ENCODE measurements at regions not wholly inside any gene's neighbourhood (a gene's known extent, or its start where the extent isn't known, plus 50 kb on each side); places are given as distances from the start of the nearest gene placed in this dataset.
"Not testable (repeated sequence)": the region's sequence is repeated elsewhere in the genome, so short reads cannot be mapped to it uniquely, and the experiment has no call there.

- intact Hi-C loops (cut with DNase I), result no loop called here
- peak; percentile 20 for DNase-seq (ENCODE audit: low spot score)
Observed at GRCh38 chr12:34298971-34299801, 276.9 kb downstream of the ALG10 start.

GRCh38 chr12:34299802-34300193 lies 277.5 kb downstream of the ALG10 start:
- intact Hi-C loops (cut with DNase I), result no loop called here
- peak; percentile 43 for DNase-seq (ENCODE audit: low spot score)

GRCh38 chr12:34300376-34301250 lies 278.3 kb downstream of the ALG10 start:
- intact Hi-C loops (cut with DNase I), result no loop called here
- DNase-seq (ENCODE audit: low spot score), result peak; percentile 62

- DNase-seq (ENCODE audit: low spot score), result peak; percentile 58
- intact Hi-C loops (cut with DNase I), result no loop called here
Observed at GRCh38 chr12:34301251-34302130, 279.2 kb downstream of the ALG10 start.

GRCh38 chr12:34302131-34302885 lies 280.0 kb downstream of the ALG10 start:
- intact Hi-C loops (cut with DNase I), result no loop called here
- peak; percentile 33 for DNase-seq (ENCODE audit: low spot score)

- intact Hi-C loops (cut with DNase I), result no loop called here
- peak; percentile 66 for DNase-seq (ENCODE audit: low spot score)
Observed at GRCh38 chr12:34303091-34303870, 281.0 kb downstream of the ALG10 start.

GRCh38 chr12:34304001-34304400 lies 281.7 kb downstream of the ALG10 start:
- intact Hi-C loops (cut with DNase I), result no loop called here

GRCh38 chr12:34304546-34304945 lies 282.2 kb downstream of the ALG10 start:
- no peak for DNase-seq (ENCODE audit: low spot score)
- intact Hi-C loops (cut with DNase I), result no loop called here

More at GRCh38 chr12:34304001-34304400, 281.7 kb downstream of the ALG10 start:
- no peak for DNase-seq (ENCODE audit: low spot score)

GRCh38 chr12:34305176-34305575 lies 282.9 kb downstream of the ALG10 start:
- intact Hi-C loops (cut with DNase I), result no loop called here
- no peak for DNase-seq (ENCODE audit: low spot score)

- intact Hi-C loops (cut with DNase I), result no loop called here
- DNase-seq (ENCODE audit: low spot score), result no peak
Observed at GRCh38 chr12:34306133-34306830, 284.0 kb downstream of the ALG10 start.

GRCh38 chr12:34309806-34310804 lies 287.8 kb downstream of the ALG10 start:
- DNase-seq (ENCODE audit: low spot score); intact Hi-C loops (cut with DNase I): not testable (repeated sequence)

GRCh38 chr12:34311337-34311736 lies 289.0 kb downstream of the ALG10 start:
- DNase-seq (ENCODE audit: low spot score), result no peak
- intact Hi-C loops (cut with DNase I), result no loop called here

GRCh38 chr12:34327671-34328070 lies 305.4 kb downstream of the ALG10 start:
- no peak for DNase-seq (ENCODE audit: low spot score)
- intact Hi-C loops (cut with DNase I), result no loop called here

- intact Hi-C loops (cut with DNase I), result no loop called here
- DNase-seq (ENCODE audit: low spot score), result no peak
Observed at GRCh38 chr12:34333337-34333736, 311.0 kb downstream of the ALG10 start.

GRCh38 chr12:34334538-34334937 lies 312.2 kb downstream of the ALG10 start:
- DNase-seq (ENCODE audit: low spot score), result no peak
- intact Hi-C loops (cut with DNase I), result no loop called here

- no peak for DNase-seq (ENCODE audit: low spot score)
- intact Hi-C loops (cut with DNase I), result no loop called here
Observed at GRCh38 chr12:34334953-34335743, 312.9 kb downstream of the ALG10 start.
